CD14-positive monocyte (primary cell): ENCODE measurements at regions not wholly inside any gene's neighbourhood (a gene's known extent, or its start where the extent isn't known, plus 50 kb on each side); places are given as distances from the start of the nearest gene placed in this dataset.

ENCODE experiments used
- DNase-seq, 3 donors: peaks; one replicate each; pipeline ENCODE4 v3.0.0-alpha.2; 2011 to 2022
- H2AFZ ChIP-seq: 2 replicates; pipeline ENCODE4 v1.6.0; 2012; ENCODE audit warnings: mild to moderate bottlenecking, low read depth, low read length, inconsistent platforms; ENCODE audit not compliant: insufficient read depth, poor library complexity, severe bottlenecking
- H3K27ac ChIP-seq, 2 donors: 1 replicate in 1 of 2; 2 replicates in 1 of 2; pipeline ENCODE4 v1.5.1; 2012 to 2013; ENCODE audit warnings: low read length in 2 of 2, control low read depth in 1 of 2, inconsistent platforms in 1 of 2, low read depth in 1 of 2, mild to moderate bottlenecking in 1 of 2
- H3K27me3 ChIP-seq, 2 donors: one replicate each; pipeline versions ENCODE4 v1.6.0 to v1.6.1; 2011 to 2013; ENCODE audit warnings: low read length in 2 of 2; ENCODE audit not compliant: control insufficient read depth in 2 of 2, insufficient read depth in 2 of 2
- H3K36me3 ChIP-seq, 2 donors: replicated peaks in 1 of 2; 1 replicate in 1 of 2; 2 replicates in 1 of 2; pipeline versions ENCODE4 v1.5.1 to v1.6.1; 2012 to 2013; ENCODE audit warnings: low read length in 2 of 2, control low read depth in 1 of 2, inconsistent platforms in 1 of 2, mild to moderate bottlenecking in 1 of 2; ENCODE audit not compliant: insufficient read depth in 2 of 2, control insufficient read depth in 1 of 2
- H3K4me1 ChIP-seq, 2 donors: 1 replicate in 1 of 2; 2 replicates in 1 of 2; pipeline versions ENCODE4 v1.5.1 to v1.6.1; 2012 to 2013; ENCODE audit warnings: low read length in 2 of 2, control low read depth in 1 of 2, inconsistent platforms in 1 of 2, mild to moderate bottlenecking in 1 of 2, moderate library complexity in 1 of 2; ENCODE audit not compliant: insufficient read depth in 2 of 2, control insufficient read depth in 1 of 2
- H3K4me2 ChIP-seq: replicated peaks from 2 replicates; pipeline ENCODE3; 2012; ENCODE audit warnings: low read length, moderate library complexity, mild to moderate bottlenecking; ENCODE audit not compliant: poor library complexity, severe bottlenecking; ENCODE audit errors: extremely low read depth
- H3K4me3 ChIP-seq, 3 experiments: fragments of 200-600 bp in 1 of 3; sonication (generic) in 1 of 3; replicated peaks in 1 of 3; 1 replicate in 2 of 3; 2 replicates in 1 of 3; pipeline ENCODE4 v1.5.1; 2011 to 2013; ENCODE audit warnings: low read length in 3 of 3, mild to moderate bottlenecking in 3 of 3, control low read depth in 2 of 3, low read depth in 2 of 3, inconsistent platforms in 1 of 3, moderate library complexity in 1 of 3
- H3K79me2 ChIP-seq: 2 replicates; pipeline ENCODE4 v1.6.0; 2012; ENCODE audit warnings: mild to moderate bottlenecking, control low read depth, inconsistent platforms, low read length, moderate library complexity; ENCODE audit not compliant: insufficient read depth
- H3K9ac ChIP-seq: 2 replicates; pipeline ENCODE4 v1.6.0; 2017; ENCODE audit warnings: low read length, mild to moderate bottlenecking; ENCODE audit not compliant: insufficient read depth, poor library complexity, severe bottlenecking
- H3K9me3 ChIP-seq, 2 donors: replicated peaks in 1 of 2; 1 replicate in 1 of 2; 2 replicates in 1 of 2; pipeline versions ENCODE4 v1.5.1 to v1.6.1; 2012 to 2013; ENCODE audit warnings: low read length in 2 of 2, control low read depth in 1 of 2; ENCODE audit not compliant: control insufficient read depth in 1 of 2, insufficient read depth in 1 of 2
- H4K20me1 ChIP-seq: 2 replicates; pipeline ENCODE4 v1.6.0; 2012; ENCODE audit warnings: mild to moderate bottlenecking, low read length, control low read depth, moderate library complexity; ENCODE audit not compliant: insufficient read depth
- H3K27ac Mint-ChIP-seq, 7 donors: one replicate each; pipeline ENCODE4 v1.8.0; 2020; ENCODE audit warnings: mild to moderate bottlenecking in 7 of 7, mixed read lengths in 7 of 7, moderate library complexity in 6 of 7, inconsistent platforms in 2 of 7
- H3K27me3 Mint-ChIP-seq, 3 donors: one replicate each; pipeline ENCODE4 v1.8.0; 2021 to 2022; ENCODE audit warnings: low read depth in 3 of 3, mild to moderate bottlenecking in 3 of 3, mixed read lengths in 3 of 3, moderate library complexity in 3 of 3, inconsistent platforms in 1 of 3
- H3K36me3 Mint-ChIP-seq, 2 donors: one replicate each; pipeline ENCODE4 v1.8.0; 2020; ENCODE audit warnings: mixed read lengths in 2 of 2, inconsistent platforms in 1 of 2, mild to moderate bottlenecking in 1 of 2
- H3K4me1 Mint-ChIP-seq: one replicate; pipeline ENCODE4 v1.8.0; 2020; ENCODE audit warnings: mild to moderate bottlenecking, mixed read lengths
- H3K4me3 Mint-ChIP-seq, 2 donors: one replicate each; pipeline ENCODE4 v1.8.0; 2020; ENCODE audit warnings: mild to moderate bottlenecking in 2 of 2, mixed read lengths in 2 of 2, moderate library complexity in 1 of 2
- H3K9me3 Mint-ChIP-seq, 7 donors: one replicate each; pipeline ENCODE4 v1.8.0; 2020 to 2022; ENCODE audit warnings: mixed read lengths in 7 of 7, mild to moderate bottlenecking in 6 of 7, moderate library complexity in 6 of 7, inconsistent platforms in 2 of 7
- CTCF ChIP-seq: fragments of 200-600 bp; IDR thresholded peaks from one replicate; pipeline ENCODE4 v1.8.0; 2022; ENCODE audit warnings: antibody characterized with exemption, mild to moderate bottlenecking
- WGBS: methylation state at CpG from one replicate; pipeline ENCODE4 v1.1.5; 2013; ENCODE audit warnings: missing lambda C conversion rate; ENCODE audit not compliant: insufficient coverage; 5-methylcytosine and 5-hydroxymethylcytosine counted together
- intact Hi-C, 2 donors: fragments of 100-400 bp; cut with micrococcal nuclease; formaldehyde crosslinking; loops; one replicate each; pipeline versions ENCODE4 v1.15.0 to v1.15.1; 2023

GRCh38 chrX:150087612-150088011 lies 149.3 kb upstream of the EOLA2 start:
- intact Hi-C loops: no loop called here
- Histone ChIP-seq H3K4me2 (no peak overlapping the region), H3K9me3 (no peaks in the 10 kb centered on the region), H4K20me1 (no peaks in the 10 kb centered on the region), H3K79me2 (no peaks in the 10 kb centered on the region), H2AFZ (no peak overlapping the region), H3K27me3 (no peaks in the 10 kb centered on the region), H3K4me1 (no peaks in the 10 kb centered on the region), H3K9ac (no peak overlapping the region), H3K36me3 (no peaks in the 10 kb centered on the region), H3K4me3 (no peak overlapping the region), H3K27ac (no peak overlapping the region)
- no peak for TF ChIP-seq CTCF
- no peak overlapping the region for H3K27ac Mint-ChIP-seq
- 80% methylated on average over 1 of the region's 2 CpGs for WGBS
- DNase-seq: no peak
- no peaks in the 10 kb centered on the region for H3K4me1 Mint-ChIP-seq
- peaks cover 0 to 7% (median 2%) of the 10 kb centered on the region in 3 donors for H3K27me3 Mint-ChIP-seq
- H3K9me3 Mint-ChIP-seq: peaks cover 0 to 4% (median 0%) of the 10 kb centered on the region in 7 donors
- no peaks in the 10 kb centered on the region for H3K36me3 Mint-ChIP-seq
- H3K4me3 Mint-ChIP-seq: no peak overlapping the region

DNA sequence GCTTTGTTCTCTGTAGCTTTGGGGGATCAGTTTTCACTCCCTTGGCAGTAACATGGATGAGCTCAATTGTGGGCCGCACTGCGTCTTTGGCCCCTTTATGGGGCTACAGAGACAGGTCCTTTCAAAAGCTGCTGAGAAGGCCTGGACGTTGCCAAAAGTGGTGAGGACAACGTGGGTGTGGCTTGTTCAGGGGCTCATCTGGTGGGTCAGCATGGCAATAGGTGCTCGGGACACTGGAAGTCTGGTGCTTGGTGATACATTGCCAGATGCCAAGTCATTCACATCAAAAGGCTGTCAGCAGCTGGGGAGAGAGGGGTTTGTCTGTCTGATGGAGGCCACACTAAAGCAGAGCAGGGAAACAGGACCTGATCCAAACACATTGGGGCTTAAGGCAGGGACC lies 149.8 kb upstream of the EOLA2 start:
- H3K27ac Mint-ChIP-seq: no peak overlapping the region
- 80% methylated on average over 1 of the region's 5 CpGs for WGBS
- H4K20me1 ChIP-seq: no peaks in the 10 kb centered on the region
- TF ChIP-seq CTCF: no peak
- no peaks in the 10 kb centered on the region for H3K36me3 ChIP-seq
- H3K4me2 ChIP-seq: no peak overlapping the region
- peaks cover 0 to 7% (median 2%) of the 10 kb centered on the region in 3 donors for H3K27me3 Mint-ChIP-seq
- no peaks in the 10 kb centered on the region for H3K4me1 ChIP-seq
- no peak overlapping the region for H3K9ac ChIP-seq
- no peaks in the 10 kb centered on the region for H3K36me3 Mint-ChIP-seq
- H3K79me2 ChIP-seq: no peaks in the 10 kb centered on the region
- intact Hi-C loops: no loop called here
- H3K27ac ChIP-seq: no peak overlapping the region
- H3K27me3 ChIP-seq: no peaks in the 10 kb centered on the region
- H3K4me3 ChIP-seq: no peak overlapping the region
- H3K4me1 Mint-ChIP-seq: no peaks in the 10 kb centered on the region
- peaks cover 0 to 4% (median 0%) of the 10 kb centered on the region in 7 donors for H3K9me3 Mint-ChIP-seq
- no peak overlapping the region for H2AFZ ChIP-seq
- DNase-seq: no peak
- no peak overlapping the region for H3K4me3 Mint-ChIP-seq
- H3K9me3 ChIP-seq: no peaks in the 10 kb centered on the region
